HG02970 (cell line): ENCODE measurements at regions not wholly inside any gene's neighbourhood (a gene's known extent, or its start where the extent isn't known, plus 50 kb on each side); places are given as distances from the start of the nearest gene placed in this dataset.
"Not testable (repeated sequence)": the region's sequence is repeated elsewhere in the genome, so short reads cannot be mapped to it uniquely, and the experiment has no call there.

Experiments
- ATAC-seq: cut with Tn5 transposase; IDR thresholded peaks from one replicate; pipeline ENCODE4 v1.9.1; 2021; ENCODE audit warnings: mild to moderate bottlenecking, moderate library complexity, moderate number of reproducible peaks; ENCODE audit not compliant: unreplicated experiment, low FRiP score

- no peak for ATAC-seq
Measured at GRCh38 chr5:33195431-33196165, 245.2 kb upstream of the TARS1 start.

GRCh38 chr5:33198836-33199235 lies 241.9 kb upstream of the TARS1 start:
- no peak for ATAC-seq

- no peak for ATAC-seq
Measured at GRCh38 chr5:33203931-33204330, 236.8 kb upstream of the TARS1 start.

- ATAC-seq, result no peak
Measured at GRCh38 chr5:33205079-33205478, 235.7 kb upstream of the TARS1 start.

GRCh38 chr5:33205727-33206410 lies 234.9 kb upstream of the TARS1 start:
- ATAC-seq, result no peak

- ATAC-seq, result no peak
Measured at GRCh38 chr5:33206962-33207506, 233.7 kb upstream of the TARS1 start.

- ATAC-seq, result no peak
Measured at GRCh38 chr5:33209252-33209651, 231.5 kb upstream of the TARS1 start.

- ATAC-seq, result not testable (repeated sequence)
Measured at GRCh38 chr5:33210221-33210620, 230.5 kb upstream of the TARS1 start.

GRCh38 chr5:33210978-33211377 lies 229.8 kb upstream of the TARS1 start:
- ATAC-seq, result no peak

GRCh38 chr5:33212439-33212838 lies 228.3 kb upstream of the TARS1 start:
- ATAC-seq, result no peak

- no peak for ATAC-seq
Measured at GRCh38 chr5:33212900-33213299, 227.9 kb upstream of the TARS1 start.

GRCh38 chr5:33223563-33224284 lies 217.0 kb upstream of the TARS1 start:
- no peak for ATAC-seq

GRCh38 chr5:33224285-33224961 lies 216.3 kb upstream of the TARS1 start:
- no peak for ATAC-seq

- ATAC-seq, result no peak
Measured at GRCh38 chr5:33227247-33227646, 213.5 kb upstream of the TARS1 start.

- ATAC-seq, result no peak
Measured at GRCh38 chr5:33227746-33228145, 213.0 kb upstream of the TARS1 start.

- ATAC-seq, result no peak
Measured at GRCh38 chr5:33228149-33228548, 212.6 kb upstream of the TARS1 start.

GRCh38 chr5:33229216-33229615 lies 211.5 kb upstream of the TARS1 start:
- ATAC-seq, result no peak

- ATAC-seq, result no peak
Measured at GRCh38 chr5:33230467-33231078, 210.2 kb upstream of the TARS1 start.

- no peak for ATAC-seq
Measured at GRCh38 chr5:33231214-33231710, 209.5 kb upstream of the TARS1 start.

- ATAC-seq, result no peak
Measured at GRCh38 chr5:33231935-33232334, 208.8 kb upstream of the TARS1 start.
